ENCODE measurements at regions not wholly inside any gene's neighbourhood (a gene's known extent, or its start where the extent isn't known, plus 50 kb on each side); places are given as distances from the start of the nearest gene placed in this dataset.
"Not testable (repeated sequence)": the region's sequence is repeated elsewhere in the genome, so short reads cannot be mapped to it uniquely, and the experiment has no call there.

- no peak for DNase-seq (ENCODE audit: extremely low read depth, low read depth)
- TF ChIP-seq CTCF (IDR thresholded peaks at IDR 0.05; ENCODE audit: low read depth, low read length): no peak
Observed at GRCh38 chr4:104643805-104644204, 149.1 kb upstream of the CXXC4 start.

DNA sequence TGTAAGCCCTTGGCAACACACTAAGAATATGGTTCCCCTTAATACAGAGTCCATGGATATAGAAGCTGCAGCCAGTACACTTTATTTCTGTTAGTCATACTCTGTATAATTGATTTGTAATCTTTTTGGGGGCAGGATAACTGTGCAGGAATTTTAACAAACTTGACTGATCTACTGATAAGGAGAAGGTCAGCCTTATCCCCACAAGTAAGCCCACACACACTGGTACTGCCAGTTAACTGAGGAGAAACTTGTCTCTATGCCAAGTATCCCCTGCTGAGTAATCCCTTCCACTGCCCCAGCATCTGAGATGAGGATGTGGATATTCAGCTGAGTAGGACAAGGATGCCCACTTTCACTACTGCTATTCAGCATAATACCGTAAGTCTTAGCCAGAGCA, 154.9 kb upstream of the CXXC4 start:
- no peak for DNase-seq (ENCODE audit: extremely low read depth, low read depth)

GRCh38 chr4:104662269-104662668, 167.6 kb upstream of the CXXC4 start:
- DNase-seq (ENCODE audit: extremely low read depth, low read depth): not testable (repeated sequence)

More for the DNA sequence above, 154.9 kb upstream of the CXXC4 start:
- no peak for TF ChIP-seq CTCF (IDR thresholded peaks at IDR 0.05; ENCODE audit: low read depth, low read length)

GRCh38 chr4:104677116-104677515, 182.4 kb upstream of the CXXC4 start:
- TF ChIP-seq CTCF (IDR thresholded peaks at IDR 0.05; ENCODE audit: low read depth, low read length): no peak

DNA sequence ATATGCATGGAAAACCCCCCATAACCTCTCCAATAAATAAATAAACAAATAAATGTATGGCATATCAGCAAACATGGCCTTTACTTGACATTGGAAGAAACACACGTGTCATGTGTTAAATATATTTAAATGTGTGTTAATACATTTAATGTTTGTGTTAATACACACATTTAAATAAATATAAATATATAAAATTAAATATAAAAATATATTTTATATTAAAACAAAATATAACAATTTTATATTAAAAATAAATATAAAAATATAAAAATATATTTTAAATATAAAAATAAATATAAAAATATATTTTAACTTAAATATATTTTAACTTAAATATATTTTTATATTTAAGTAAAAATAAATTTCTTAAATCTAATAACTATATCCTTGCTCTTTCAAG, 187.6 kb upstream of the CXXC4 start:
- TF ChIP-seq CTCF (IDR thresholded peaks at IDR 0.05; ENCODE audit: low read depth, low read length): no peak
- DNase-seq (ENCODE audit: extremely low read depth, low read depth): no peak

More at GRCh38 chr4:104677116-104677515, 182.4 kb upstream of the CXXC4 start:
- DNase-seq (ENCODE audit: extremely low read depth, low read depth): no peak

DNA sequence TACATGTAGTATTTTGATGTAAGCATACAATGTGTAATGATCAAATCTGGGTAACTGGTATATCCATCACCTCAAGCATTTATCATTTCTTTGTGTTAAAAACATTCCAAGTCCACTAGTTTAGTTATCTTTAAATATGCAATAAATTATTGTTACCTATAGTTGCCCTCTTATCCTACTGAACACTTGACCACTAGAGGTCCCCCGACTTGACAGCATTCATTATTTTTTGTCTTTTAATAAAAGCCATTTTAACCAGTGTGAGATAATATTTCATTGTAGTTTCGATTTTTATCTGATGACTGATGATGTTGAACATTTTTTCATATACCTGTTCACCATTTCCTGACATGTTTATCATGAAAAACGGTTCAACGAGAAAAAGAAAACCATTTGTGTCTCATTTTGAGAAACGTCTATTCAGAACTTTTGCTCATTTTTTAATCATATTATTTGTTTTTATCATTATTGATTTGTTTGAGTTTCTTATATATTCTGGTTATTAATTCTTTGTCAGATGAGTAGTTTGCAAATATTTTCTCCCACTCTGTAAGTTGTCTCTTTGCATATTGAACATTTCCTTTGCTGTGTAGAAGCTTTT, 199.0 kb upstream of the CXXC4 start:
- DNase-seq (ENCODE audit: extremely low read depth, low read depth): no peak
- TF ChIP-seq CTCF (IDR thresholded peaks at IDR 0.05; ENCODE audit: low read depth, low read length): no peak

- DNase-seq (ENCODE audit: extremely low read depth, low read depth): no peak
- TF ChIP-seq CTCF (IDR thresholded peaks at IDR 0.05; ENCODE audit: low read depth, low read length): no peak
Observed at GRCh38 chr4:104716584-104716983, 221.9 kb upstream of the CXXC4 start.

DNA sequence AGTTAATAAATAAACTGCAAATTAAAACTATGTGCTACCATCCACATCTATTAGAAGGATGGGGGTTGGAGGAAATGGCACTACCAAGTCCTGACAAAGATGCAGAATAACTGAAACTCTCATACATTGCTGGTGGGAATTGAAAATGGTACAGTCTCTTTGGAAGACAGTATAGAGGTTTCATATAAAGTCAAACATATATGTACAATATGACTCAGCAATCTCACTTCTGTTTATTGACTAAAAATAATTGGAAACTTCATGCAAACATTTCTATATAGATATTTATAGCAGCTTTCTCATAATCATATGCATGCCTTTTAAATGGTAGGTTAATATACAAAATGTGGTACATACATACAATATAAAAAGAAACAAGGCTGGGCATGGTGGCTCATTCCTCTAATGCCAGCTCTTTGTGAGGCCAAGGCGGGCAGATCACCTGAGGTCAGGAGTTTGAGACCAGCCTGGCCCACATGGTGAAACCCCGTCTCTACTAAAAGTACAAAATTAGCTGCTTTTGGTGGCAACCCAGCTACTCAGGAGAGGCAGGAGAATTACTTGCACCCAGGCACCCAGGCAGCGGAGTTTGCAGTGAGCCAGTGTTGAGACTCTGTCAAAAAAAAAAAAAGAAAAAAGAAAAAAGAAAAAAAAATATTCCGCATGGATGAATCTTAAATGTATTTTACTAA, 225.0 kb upstream of the CXXC4 start:
- TF ChIP-seq CTCF (IDR thresholded peaks at IDR 0.05; ENCODE audit: low read depth, low read length): no peak
- no peak for DNase-seq (ENCODE audit: extremely low read depth, low read depth)

All from AG09319 (cell line).